GM19395 (cell line): ENCODE measurements at regions not wholly inside any gene's neighbourhood (a gene's known extent, or its start where the extent isn't known, plus 50 kb on each side); places are given as distances from the start of the nearest gene placed in this dataset.

ENCODE experiments used
- ATAC-seq: cut with Tn5 transposase; IDR thresholded peaks from one replicate; pipeline ENCODE4 v1.9.1; 2021; ENCODE audit warnings: mild to moderate bottlenecking, moderate library complexity; ENCODE audit not compliant: unreplicated experiment

DNA sequence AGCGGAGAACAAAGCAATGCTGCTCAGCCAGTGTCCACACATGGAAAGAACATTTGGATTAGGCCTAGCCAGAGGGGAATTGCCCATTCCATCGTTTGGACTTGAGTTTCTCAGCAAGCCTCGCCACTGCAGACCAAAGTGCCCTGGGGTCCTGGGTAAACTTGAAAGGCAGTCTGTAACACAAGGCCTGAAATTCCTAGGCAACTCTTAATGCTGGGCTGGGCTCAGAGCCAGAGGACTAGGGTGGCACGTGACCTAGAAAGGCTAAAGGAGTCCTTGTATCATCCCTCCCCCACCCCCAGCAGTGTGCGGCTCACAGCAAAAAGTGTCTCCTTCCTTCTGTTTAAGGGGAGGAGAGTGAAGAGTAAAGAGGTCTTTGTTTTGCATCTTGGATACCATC is 210.4 kb upstream of the ARX start:
- ATAC-seq: no peak

DNA sequence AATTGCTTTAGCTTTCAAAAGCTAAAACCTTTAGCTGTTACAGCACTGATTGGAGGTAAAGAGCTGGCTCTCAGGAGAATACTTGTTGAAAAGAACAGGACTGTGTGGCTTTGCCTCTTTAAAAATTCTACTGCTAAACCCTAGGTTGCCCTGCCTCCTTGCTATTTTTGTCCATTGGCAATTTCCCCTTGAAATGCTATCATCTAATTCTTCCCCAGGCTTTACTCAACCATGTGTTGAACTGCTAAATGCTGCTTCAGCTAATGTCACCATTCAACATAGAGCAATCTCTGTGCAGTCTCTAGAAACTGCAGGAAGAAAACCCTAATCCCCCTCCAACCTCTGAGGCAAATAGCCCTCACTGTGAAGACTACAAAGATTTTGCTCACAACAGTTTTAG is 203.7 kb upstream of the ARX start:
- ATAC-seq: no peak

DNA sequence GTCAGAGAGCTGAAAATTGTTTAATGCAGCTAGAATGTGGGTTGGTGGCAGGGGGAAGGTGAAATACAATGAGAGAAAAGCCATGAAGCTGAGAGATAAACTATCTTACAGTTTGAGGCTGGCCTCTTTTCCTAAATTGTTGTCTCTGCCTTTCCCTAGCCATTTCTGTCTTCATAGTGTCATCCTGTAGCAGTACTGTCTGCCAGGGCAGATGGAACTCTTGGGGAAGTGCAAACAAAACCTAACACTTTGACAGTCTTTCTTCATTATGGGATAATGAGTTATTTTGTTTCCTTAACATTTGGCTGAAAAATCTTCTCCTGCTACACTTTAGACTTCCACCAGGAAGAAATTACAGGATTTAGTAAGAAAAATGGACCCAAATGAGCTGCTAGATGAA is 197.8 kb upstream of the ARX start:
- ATAC-seq: no peak

GRCh38 chrX:25207803-25208475 is 192.2 kb upstream of the ARX start:
- ATAC-seq: no peak

GRCh38 chrX:25206778-25207177 is 191.0 kb upstream of the ARX start:
- no peak for ATAC-seq

- no peak for ATAC-seq
Measured at GRCh38 chrX:25204182-25204581, 188.4 kb upstream of the ARX start.

DNA sequence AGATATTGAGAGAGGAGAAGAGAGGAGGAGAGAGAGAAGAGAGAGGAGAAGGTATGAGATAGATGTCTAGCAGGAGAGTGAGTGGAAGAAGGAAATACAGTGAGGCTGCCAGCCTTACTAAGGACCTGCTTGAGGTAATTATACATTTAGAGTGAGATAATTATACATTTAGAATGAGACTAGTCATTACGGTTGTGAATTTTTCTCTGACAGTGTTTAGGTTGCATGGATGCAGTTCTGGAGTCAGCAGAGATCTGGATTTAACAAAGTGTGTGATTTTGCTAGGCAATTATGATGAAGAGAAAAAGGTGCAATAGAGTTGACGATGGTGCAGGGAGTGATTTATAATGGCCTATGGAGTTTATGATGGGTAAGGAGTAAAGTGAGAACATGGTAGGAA is 187.1 kb upstream of the ARX start:
- ATAC-seq: no peak

DNA sequence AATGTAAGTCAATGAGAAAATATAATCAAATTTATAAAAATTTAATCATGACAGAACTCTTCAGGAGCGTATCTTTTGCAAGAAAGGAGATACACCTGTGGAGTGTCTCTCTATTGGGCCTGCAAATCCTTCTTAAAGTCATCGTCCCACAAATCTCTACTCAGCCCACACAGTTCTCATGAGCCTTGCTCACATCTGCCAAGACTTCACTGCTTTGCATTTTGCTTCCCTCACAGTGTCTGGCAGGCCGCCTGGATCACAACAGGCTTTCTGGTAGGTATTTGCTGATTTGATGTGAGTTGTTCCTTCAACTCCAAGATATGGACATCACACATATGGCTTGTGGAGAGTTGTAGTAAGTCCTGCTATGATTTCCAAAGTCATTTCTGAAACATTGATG is 183.1 kb upstream of the ARX start:
- no peak for ATAC-seq

- ATAC-seq: no peak
Measured at GRCh38 chrX:25198253-25198652, 182.5 kb upstream of the ARX start.

DNA sequence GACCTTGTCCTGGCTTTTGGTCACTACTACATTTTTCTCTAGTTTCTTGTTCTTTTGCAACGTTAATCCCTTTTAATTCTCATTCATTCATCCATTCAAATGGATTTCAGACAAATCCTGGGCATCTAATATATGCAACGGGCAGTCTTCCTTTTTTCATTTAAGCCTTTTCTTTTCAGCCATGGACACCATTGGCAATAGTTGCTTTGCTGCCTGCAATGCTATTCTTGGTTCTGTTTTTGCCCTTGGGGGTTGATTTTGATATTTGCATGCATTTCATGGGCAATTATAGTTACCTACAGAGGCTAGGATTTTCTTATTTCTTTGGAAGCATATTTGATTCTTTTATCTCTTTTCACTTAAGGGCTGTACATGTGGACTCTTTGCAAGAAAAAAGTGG is 180.5 kb upstream of the ARX start:
- no peak for ATAC-seq

GRCh38 chrX:25191403-25191802 is 175.6 kb upstream of the ARX start:
- no peak for ATAC-seq

- no peak for ATAC-seq
Measured at GRCh38 chrX:25181775-25182174, 166.0 kb upstream of the ARX start.

- ATAC-seq: no peak
Measured at GRCh38 chrX:25180242-25180641, 164.5 kb upstream of the ARX start.

GRCh38 chrX:25178555-25178954 is 162.8 kb upstream of the ARX start:
- no peak for ATAC-seq

GRCh38 chrX:25175743-25176142 is 160.0 kb upstream of the ARX start:
- peak; percentile 81 for ATAC-seq

GRCh38 chrX:25175171-25175570 is 159.4 kb upstream of the ARX start:
- ATAC-seq: no peak

- ATAC-seq: no peak
Measured at GRCh38 chrX:25166546-25166945, 150.8 kb upstream of the ARX start.

- no peak for ATAC-seq
Measured at GRCh38 chrX:25166145-25166544, 150.4 kb upstream of the ARX start.

DNA sequence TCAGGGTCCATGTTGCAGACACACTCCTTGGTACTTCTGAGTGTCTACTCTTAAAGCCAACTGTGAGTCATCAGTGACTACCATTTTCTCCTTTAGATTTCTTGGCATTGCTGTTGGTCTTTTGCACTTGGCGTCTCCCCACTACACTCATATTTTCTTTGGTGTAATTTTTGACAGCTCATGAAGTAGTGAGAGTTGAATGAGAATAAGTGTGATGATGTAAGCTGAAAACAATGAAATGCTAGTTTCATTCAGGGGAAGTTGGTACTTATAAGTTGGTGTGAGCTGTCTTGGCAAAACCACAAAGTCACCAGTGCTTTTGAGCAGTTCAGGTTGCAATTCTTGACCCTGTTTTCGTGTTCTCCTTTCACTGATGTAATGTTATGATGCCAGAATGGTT is 142.9 kb upstream of the ARX start:
- no peak for ATAC-seq

GRCh38 chrX:25156832-25157231 is 141.1 kb upstream of the ARX start:
- ATAC-seq: no peak

GRCh38 chrX:25156323-25156722 is 140.6 kb upstream of the ARX start:
- ATAC-seq: no peak

GRCh38 chrX:25154168-25154567 is 138.4 kb upstream of the ARX start:
- ATAC-seq: no peak

DNA sequence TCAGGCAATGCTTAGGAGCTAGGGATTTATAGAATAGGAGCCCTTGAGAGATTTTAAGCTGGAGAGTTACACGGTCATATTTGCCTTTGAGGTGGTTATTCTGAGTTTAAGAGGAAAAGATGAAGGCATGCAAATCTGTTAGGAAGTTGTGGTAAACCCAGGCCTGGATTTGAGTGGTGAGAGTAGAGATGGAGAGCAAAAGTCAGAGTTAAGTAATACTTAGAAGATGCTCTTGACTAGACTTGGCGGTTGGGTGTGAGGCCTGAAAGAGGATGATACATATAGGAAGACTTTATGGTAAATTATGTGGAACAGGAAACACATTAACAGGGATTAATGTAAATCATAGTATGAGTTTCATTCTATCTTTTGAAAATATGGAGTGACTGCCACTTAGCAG is 136.0 kb upstream of the ARX start:
- no peak for ATAC-seq
